ENCODE measurements at regions not wholly inside any gene's neighbourhood (a gene's known extent, or its start where the extent isn't known, plus 50 kb on each side); places are given as distances from the start of the nearest gene placed in this dataset.

DNA sequence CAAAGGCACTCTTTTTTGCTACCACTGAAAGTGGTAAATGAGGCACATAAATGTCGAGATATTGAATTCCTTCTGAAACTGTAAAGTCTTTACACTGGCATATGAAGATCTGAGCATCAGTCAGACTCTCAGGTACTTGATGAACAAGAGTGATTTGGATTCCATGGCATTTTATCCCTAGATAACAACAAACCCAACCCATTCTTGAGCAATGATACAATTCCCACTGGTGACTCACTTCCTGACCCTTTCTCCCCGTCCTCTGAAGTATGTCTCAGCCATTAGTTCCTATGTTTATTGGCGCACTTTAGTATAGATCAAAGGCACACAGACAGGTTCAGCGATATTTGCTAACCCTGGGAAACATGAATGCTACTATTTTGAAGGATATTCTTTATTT is 147.0 kb upstream of the RBFOX1 start:
- TF ChIP-seq, protein P1, sequence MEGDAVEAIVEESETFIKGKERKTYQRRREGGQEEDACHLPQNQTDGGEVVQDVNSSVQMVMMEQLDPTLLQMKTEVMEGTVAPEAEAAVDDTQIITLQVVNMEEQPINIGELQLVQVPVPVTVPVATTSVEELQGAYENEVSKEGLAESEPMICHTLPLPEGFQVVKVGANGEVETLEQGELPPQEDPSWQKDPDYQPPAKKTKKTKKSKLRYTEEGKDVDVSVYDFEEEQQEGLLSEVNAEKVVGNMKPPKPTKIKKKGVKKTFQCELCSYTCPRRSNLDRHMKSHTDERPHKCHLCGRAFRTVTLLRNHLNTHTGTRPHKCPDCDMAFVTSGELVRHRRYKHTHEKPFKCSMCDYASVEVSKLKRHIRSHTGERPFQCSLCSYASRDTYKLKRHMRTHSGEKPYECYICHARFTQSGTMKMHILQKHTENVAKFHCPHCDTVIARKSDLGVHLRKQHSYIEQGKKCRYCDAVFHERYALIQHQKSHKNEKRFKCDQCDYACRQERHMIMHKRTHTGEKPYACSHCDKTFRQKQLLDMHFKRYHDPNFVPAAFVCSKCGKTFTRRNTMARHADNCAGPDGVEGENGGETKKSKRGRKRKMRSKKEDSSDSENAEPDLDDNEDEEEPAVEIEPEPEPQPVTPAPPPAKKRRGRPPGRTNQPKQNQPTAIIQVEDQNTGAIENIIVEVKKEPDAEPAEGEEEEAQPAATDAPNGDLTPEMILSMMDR (IDR thresholded peaks at IDR 0.05) = no peak
- TF ChIP-seq POLR2A (IDR thresholded peaks at IDR 0.05) = no peak

All from heart left ventricle (tissue), 13 donors.